ENCODE measurements at regions not wholly inside any gene's neighbourhood (a gene's known extent, or its start where the extent isn't known, plus 50 kb on each side); places are given as distances from the start of the nearest gene placed in this dataset.

DNA sequence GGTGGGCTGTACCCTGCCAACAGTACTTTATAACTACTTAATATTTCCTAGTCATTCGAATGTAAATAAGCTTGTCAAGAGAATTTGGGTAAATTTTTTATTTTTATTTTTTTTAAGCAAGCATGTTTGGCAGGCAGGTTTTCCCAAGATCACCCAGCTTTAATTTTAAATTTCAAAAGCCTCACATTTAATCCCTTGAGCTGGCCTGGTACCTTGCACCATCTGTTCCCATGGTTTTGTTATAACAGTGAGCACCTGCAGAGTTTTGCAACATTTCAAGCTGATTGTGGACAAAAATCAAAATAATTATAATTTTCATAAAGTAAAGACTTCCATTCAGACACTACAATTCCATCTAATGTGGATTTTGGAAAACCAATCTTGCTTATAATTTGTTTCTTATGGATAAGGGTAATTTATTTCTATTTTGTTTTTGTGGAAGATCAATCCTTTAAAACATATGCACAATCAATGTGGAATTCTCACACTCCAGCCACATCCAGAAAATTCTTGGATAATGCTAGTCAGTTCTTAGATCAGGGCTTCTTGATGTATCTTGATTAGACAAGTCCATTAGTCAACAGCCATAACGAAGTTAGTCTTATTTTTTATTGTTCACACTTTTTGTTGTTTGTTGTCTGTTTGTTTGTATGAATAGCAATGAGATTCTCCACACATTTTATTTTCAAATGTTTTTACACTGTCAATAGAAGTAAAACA is 689.3 kb downstream of the NR4A2 start:
- TF ChIP-seq POLR2A (IDR thresholded peaks at IDR 0.05): no peak
- TF ChIP-seq, protein P1, sequence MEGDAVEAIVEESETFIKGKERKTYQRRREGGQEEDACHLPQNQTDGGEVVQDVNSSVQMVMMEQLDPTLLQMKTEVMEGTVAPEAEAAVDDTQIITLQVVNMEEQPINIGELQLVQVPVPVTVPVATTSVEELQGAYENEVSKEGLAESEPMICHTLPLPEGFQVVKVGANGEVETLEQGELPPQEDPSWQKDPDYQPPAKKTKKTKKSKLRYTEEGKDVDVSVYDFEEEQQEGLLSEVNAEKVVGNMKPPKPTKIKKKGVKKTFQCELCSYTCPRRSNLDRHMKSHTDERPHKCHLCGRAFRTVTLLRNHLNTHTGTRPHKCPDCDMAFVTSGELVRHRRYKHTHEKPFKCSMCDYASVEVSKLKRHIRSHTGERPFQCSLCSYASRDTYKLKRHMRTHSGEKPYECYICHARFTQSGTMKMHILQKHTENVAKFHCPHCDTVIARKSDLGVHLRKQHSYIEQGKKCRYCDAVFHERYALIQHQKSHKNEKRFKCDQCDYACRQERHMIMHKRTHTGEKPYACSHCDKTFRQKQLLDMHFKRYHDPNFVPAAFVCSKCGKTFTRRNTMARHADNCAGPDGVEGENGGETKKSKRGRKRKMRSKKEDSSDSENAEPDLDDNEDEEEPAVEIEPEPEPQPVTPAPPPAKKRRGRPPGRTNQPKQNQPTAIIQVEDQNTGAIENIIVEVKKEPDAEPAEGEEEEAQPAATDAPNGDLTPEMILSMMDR (IDR thresholded peaks at IDR 0.05): no peak

DNA sequence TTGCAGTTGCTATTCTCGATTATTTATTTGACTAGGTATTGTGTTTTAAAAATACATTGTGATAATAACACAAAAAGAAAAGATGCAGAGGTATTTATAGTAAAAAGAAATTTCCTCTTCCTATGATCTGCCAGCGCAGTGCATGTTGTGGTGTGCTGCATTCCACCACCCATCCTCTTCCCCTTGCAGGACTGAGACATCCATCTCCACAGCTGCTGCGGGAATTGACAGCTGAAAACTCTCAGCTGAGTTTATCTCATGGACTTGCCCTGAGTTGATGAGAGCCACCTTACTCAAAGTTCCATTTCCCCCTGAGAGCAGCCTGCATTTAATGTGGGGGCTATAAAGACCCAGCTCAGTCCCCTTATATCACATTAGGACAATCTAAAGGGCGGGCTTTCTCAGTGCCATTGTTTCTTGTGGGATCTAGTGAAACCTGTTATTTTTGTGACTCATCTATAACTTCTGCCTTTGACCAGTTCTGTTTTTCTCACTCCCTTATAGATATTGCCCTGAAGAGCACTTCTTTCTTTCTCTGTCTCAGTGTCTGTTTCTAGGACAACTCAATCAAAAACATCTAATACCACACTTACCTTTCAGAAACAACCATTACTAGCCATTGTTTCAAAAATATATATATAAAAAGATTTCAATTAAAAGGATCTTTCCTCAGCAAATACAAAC is 698.5 kb downstream of the NR4A2 start:
- no peaks in the 10 kb centered on the region for H3K4me1 ChIP-seq
- TF ChIP-seq, protein P1 (IDR thresholded peaks at IDR 0.05): no peak
- no peak for TF ChIP-seq POLR2A (IDR thresholded peaks at IDR 0.05)
- H3K27me3 ChIP-seq: no peaks in the 10 kb centered on the region
- intact Hi-C loops (cut with DNase I; ENCODE audit: low total_unique reads): no loop called here
- H3K9me3 ChIP-seq: no peaks in the 10 kb centered on the region
- DNase-seq: no peak
- H3K27ac ChIP-seq: no peak overlapping the region
- no peaks in the 10 kb centered on the region for H3K36me3 ChIP-seq
- H3K4me3 ChIP-seq: no peak overlapping the region

More for the DNA sequence above, 689.3 kb downstream of the NR4A2 start:
- Histone ChIP-seq H3K4me1 (no peaks in the 10 kb centered on the region), H3K36me3 (no peaks in the 10 kb centered on the region), H3K27ac (no peak overlapping the region), H3K9me3 (no peaks in the 10 kb centered on the region), H3K27me3 (no peaks in the 10 kb centered on the region), H3K4me3 (no peak overlapping the region)
- DNase-seq: no peak
- intact Hi-C loops (cut with DNase I; ENCODE audit: low total_unique reads): no loop called here

DNA sequence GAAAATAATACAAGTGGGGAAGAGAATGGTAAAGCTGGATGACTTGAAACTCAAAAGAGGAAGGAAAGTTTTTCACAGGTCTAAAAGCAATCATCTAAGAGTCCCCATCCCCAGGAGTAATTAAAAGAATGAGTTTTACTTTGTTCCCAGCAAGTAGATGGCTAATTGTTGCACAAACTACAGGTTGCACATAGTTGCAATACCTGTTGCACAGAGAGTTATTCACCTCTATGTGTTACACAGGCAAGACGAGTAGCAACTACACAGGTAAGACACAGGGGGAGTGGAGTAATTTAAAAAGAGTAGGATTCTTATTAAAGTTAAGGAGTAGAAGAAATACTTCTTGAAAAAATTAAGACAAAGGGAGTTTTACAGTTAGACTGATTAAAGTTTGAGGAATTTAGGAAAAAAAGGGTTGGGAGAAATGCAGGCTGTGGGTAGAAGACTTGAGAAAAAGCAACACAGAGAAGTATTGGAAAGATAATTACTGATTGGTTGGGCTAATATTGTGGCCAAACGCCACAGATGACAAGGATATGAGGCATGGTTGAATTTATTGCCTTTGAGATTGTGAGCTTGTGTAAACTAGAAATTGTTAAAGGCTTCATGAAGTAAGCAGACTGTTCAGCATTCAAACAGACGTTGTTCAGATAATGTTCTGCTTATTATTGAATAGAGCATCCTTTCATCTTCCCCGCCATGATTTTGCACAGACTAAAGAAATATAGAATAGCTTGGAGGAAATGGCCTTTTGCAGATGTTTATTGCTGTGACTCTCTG is 699.3 kb downstream of the NR4A2 start:
- intact Hi-C loops (cut with DNase I; ENCODE audit: low total_unique reads): no loop called here
- TF ChIP-seq, protein P1 (IDR thresholded peaks at IDR 0.05): no peak
- no peak for TF ChIP-seq POLR2A (IDR thresholded peaks at IDR 0.05)
- no peaks in the 10 kb centered on the region for H3K36me3 ChIP-seq
- no peaks in the 10 kb centered on the region for H3K27me3 ChIP-seq
- no peak overlapping the region for H3K27ac ChIP-seq
- no peaks in the 10 kb centered on the region for H3K4me1 ChIP-seq
- no peaks in the 10 kb centered on the region for H3K9me3 ChIP-seq
- no peak overlapping the region for H3K4me3 ChIP-seq
- DNase-seq: no peak

DNA sequence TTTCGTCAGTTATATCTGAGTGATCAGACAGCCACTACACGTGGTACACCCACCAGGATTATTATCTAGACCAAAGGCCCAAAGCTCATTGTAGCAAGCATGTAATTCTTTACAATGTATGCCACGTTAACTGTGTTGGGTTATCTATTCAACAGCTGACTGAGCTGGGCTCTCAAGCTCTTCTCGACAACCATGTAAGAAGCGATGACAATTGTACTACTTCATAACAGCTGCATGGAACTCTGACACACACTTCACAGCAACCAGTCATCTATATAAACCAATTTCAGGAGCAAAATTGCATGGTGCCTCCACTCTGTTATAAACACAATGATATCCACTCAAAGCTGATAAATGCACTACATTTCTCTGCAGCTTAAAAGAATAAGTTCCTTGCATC is 701.8 kb downstream of the NR4A2 start:
- H3K9me3 ChIP-seq: no peaks in the 10 kb centered on the region
- H3K36me3 ChIP-seq: no peaks in the 10 kb centered on the region
- H3K27ac ChIP-seq: no peak overlapping the region
- H3K4me3 ChIP-seq: no peak overlapping the region
- TF ChIP-seq, protein P1 (IDR thresholded peaks at IDR 0.05): no peak
- TF ChIP-seq POLR2A (IDR thresholded peaks at IDR 0.05): no peak
- intact Hi-C loops (cut with DNase I; ENCODE audit: low total_unique reads): no loop called here
- H3K4me1 ChIP-seq: no peaks in the 10 kb centered on the region
- H3K27me3 ChIP-seq: no peaks in the 10 kb centered on the region
- DNase-seq: no peak

DNA sequence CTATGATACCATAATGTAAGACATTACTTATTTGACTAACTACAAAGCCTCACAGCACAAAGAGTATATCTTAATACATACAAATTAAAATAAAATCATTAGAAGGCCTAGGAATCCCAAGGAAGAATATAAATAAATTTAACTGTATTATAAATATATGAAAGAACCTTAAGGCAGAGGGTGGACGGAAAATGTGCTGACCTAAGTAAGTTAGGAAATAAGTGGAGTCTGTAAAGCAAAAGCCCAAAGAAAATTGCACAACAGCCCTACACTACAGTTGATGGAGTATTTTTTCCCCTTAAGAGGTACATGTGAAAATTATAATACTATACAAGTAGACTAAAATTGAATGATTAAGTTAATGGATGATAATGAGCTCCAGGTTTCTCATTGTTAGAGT is 710.1 kb downstream of the NR4A2 start:
- Histone ChIP-seq H3K36me3 (no peaks in the 10 kb centered on the region), H3K4me1 (no peaks in the 10 kb centered on the region), H3K27me3 (no peaks in the 10 kb centered on the region), H3K9me3 (no peaks in the 10 kb centered on the region), H3K4me3 (no peak overlapping the region), H3K27ac (no peak overlapping the region)
- TF ChIP-seq POLR2A (IDR thresholded peaks at IDR 0.05): no peak
- TF ChIP-seq, protein P1 (IDR thresholded peaks at IDR 0.05): no peak
- DNase-seq: no peak
- intact Hi-C loops (cut with DNase I; ENCODE audit: low total_unique reads): no loop called here
